NCI-H1092 treated with DMSO at 0.1 percent for 48 hours (cell line): ENCODE measurements at regions not wholly inside any gene's neighbourhood (a gene's known extent, or its start where the extent isn't known, plus 50 kb on each side); places are given as distances from the start of the nearest gene placed in this dataset.
"Not testable (repeated sequence)": the region's sequence is repeated elsewhere in the genome, so short reads cannot be mapped to it uniquely, and the experiment has no call there.

ENCODE experiments used
- DNase-seq: peaks from one replicate; lab custom pipeline; 2025; lab: John Stamatoyannopoulos, UW

DNA sequence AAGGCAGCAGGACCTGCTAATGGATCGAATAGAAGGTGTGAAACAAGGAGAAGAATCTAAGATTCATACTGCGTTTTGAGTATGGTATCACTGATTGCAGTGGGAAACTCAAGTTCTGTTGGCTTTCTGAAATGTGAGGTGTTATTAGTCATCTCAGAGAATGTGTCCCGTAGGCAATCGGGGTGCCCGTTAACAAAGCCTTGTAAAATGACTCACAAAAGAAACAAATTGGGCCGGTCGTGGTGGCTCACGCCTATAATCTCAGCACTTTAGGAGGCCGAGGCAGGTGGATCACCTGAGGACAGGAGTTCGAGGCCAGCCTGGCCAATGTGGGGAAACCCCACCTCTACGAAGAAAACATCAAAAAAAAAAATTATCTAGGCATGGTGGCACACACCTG, 118.2 kb upstream of the C7orf33 start:
- no peak for DNase-seq

DNA sequence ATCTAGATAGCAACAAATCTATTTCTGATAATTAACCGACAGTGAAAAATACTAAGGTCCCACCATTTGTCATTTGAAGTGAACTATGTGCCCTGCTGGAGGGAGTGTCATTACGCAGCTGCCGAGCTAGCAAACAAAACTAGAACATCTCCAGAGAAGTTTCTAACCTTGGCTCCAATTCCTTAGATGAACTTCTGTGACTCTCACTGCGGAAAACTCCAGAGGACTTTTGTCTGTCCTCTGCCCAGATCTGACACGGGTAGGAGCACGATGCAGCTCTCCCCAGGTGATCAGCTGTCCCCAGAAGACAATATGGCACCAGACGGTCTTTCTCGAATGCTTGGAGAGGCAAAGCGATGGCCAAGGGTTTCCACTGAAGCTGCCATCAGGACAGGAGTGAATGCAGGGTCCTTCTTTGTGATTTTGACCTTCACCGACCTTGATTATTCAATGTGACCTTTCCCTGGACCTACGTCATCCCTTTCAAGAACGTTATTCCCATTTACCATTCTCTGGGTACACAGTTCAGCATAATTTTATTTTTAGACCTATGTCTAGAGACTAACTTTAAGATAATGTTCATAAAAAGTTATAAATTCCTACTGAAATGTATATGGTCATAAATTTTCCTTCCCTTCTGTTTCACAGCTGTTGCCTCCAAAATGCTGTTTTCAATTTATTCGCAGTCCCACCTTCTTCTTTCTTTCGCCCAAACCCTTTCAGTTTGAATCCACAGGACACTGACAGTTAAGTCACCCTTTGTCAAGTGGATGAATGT, 116.7 kb upstream of the C7orf33 start:
- no peak for DNase-seq

DNA sequence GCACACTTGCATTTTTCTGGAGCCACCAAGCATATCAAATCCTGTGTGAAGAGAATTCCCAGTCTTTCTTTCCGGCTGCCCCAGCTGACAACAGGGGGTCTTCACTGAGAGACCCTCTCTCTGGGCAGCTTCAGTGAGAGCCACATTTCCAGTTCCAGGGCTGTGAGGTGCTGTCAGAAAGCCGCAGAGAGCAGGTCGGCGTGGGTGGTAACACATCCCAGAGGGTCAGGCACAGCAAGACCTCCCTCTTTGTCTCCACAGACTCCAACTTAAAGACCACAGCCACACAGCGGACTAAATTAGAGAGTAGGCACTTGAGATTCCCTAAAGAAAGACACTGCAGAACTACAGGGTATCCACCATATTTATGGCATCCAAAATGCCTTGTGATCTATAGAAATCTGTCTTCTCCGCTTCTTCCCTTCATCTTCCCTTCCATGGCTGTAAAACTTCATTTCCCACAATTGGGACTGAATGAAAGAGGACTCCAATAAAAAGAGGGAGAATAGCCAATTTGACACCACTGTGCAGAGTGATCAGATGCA, 116.0 kb upstream of the C7orf33 start:
- DNase-seq: no peak

DNA sequence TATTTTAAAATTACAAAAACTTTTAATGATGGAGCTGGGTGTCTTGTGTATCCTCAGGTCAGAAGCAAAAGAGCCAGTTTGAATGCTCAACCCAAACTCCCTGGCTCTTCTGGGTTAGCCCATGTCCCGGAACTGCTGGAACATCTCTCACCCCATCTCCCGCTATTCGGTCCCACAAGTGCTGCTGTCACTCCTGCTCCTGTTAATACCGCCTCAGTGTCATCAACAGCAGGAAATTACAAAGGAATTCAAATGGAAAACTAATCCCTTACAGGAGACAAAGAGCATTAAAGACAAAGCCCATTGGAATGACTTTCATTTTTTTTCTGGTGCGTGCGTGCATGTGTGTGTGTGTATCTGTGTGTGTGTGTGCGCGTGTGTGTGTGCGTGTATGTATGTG, 112.0 kb upstream of the C7orf33 start:
- no peak for DNase-seq

DNA sequence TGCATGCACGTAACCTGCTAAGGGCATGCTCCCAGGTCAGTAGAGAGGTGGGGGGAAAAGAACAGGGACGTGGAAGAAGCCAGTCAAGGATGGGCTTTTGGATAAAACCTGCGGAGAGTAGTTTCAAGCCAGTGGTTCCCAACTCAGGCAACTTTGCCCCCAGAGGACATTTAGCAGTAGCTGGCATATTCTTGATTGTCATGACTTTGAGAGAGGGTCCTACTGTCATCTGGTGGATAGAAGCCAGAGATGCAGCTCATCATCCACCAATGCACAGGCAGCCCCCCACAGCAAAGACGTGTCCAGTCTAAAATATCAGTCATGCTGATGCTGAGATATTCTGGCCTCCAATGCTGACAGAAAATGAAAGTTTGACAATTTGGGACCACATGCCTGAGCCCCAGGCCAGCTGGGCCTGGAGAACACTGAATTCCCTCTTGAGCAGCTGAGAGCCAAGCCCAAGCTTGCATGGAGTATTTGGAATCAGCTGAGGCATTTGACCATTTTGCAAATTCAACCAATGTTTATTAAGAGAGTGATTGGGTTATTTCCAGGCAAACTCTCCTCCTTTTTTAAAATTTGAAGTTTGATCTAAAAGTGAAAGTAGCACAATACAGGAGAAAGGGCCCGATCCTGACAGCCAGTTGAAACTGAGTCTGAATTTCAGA, 110.0 kb upstream of the C7orf33 start:
- DNase-seq: no peak

DNA sequence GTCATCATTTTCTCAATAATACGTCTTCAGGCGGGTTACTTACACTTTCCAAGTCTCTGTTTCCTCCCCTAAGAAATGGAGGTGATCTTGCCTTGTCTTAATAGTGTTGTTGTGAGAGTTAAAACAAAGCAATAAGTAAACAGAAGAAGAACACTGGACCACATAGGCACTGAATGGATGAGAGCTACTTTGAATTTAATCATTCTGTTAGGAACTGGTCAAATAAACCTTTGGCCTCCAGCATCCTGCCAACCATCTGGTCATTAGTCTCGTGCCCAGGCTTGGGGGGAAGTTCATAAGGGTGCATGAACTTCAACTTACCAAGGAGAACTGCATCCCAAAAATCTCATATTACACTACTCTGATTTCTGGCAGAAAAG, 109.4 kb upstream of the C7orf33 start:
- no peak for DNase-seq

DNA sequence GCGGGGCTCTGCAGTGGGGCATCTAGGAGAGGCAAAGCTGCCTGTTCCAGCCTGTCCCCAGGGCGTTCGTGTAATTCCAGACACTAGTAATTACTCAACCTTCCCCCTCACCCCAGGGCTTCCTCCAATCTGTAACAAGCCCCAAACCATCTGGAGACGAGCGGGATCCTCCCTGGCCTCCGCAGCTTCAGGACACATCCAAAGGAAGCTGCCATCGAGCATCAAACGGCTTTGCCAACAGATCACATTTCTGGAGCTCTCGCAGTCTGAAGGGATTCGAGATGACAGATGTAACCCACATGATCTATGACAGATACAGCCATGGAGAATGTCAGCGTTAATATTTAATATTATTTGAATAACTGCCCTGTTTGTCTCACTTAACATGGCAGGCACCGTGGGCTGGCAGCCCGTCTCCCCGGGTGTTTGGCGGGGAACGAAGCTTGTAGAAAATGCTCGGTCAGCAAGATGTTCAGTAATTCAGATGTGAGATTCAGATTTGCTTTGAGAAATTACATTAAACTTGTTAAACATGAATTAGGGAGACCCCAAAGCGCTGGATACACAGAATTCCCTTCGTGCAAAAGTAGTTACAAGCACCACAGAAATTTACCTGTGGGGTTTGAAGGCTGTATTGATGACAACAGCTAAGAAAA, 108.5 kb upstream of the C7orf33 start:
- DNase-seq: no peak

DNA sequence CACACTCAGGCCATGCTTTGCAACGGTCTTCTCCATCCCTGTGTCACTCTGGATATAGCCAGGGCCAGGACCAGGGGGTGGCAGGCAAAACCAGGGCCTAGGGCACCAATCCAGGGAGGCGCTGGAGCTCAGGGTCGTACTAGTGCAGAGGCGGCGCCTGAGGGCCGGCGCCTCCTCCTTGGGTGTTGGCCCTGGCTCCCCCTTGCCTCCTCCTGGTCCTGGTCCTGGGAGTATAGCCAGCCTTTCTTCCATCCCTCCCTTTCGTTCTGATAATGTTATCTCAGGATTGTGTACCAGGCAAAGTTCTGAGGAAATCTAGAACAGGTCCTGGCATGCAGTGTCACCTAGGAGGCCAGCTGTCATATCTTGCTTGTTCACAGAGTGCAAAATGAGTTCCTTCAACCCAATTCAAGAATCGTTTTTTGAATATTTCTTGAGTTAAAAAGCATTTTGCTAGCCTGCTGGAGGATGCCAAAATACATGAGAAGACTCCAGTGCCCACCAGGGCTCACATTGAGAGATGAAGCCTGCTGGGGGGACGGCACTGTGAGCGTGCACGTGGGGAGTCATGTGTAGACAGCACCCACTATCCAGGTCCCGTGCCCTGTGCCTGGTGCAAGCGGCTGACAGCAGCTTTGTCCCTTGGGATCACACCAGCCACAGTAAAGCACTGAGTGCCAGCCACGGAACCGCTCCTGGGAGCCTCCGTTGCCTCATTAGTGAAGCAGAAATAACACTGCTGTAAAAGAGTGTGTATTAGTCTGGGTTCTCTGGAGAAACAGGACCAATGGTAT, 106.9 kb upstream of the C7orf33 start:
- no peak for DNase-seq

DNA sequence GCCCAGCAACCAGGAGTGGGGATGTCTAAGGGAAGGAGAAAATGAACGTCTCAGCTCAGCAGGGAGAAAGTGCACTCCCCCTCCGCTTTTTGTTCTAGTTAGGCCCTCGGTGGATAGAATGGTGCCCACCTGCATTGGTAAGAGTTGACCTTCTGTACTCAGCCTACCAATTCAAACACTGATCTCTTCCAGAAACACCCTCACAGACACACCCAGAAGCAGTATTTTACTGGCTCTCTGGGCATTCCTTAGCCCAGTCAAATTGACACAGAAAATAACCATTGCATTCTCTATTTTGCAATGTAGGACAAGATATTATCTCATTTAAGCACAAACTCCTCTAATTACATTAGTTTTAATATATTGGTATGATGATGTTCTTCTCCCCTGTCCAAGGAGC, 106.1 kb upstream of the C7orf33 start:
- no peak for DNase-seq

DNA sequence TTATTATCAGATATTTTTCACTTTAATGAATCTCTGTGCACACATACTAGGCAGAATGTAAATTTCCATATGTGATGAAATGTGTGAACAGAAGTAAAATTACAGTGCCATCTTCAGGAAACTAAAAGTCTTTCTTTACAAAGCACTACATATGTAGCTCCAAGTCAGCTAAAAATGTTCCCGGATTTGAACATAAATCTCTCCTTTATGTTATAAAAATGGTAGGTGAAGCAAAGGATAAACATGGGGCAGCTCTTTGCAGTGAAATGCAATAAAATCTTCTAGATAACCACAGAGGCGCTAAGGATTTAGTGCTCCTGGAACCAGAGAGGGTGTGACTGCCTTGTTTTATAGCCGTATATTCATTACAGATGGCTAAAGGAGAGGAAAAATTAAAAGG, 104.9 kb upstream of the C7orf33 start:
- DNase-seq: no peak

DNA sequence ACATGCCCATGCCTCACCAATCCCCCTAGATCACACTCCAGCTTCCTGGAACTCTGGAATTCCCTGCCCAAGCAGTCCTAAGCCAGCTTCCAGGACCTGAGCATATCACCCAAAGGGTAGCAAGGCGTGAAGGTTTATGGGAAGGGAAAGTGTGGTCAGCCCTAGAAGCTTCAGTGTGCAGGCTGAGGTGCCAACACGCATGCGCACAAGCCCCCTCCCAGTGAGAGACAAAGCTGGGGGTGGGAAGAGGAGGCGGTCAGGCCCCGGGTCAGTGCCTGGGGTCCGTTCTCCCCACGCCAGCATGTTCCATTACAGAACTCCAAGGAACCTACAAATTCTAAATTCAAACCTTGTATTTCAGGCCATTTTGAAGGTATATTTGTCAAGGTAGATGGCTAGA, 103.6 kb upstream of the C7orf33 start:
- DNase-seq: no peak

DNA sequence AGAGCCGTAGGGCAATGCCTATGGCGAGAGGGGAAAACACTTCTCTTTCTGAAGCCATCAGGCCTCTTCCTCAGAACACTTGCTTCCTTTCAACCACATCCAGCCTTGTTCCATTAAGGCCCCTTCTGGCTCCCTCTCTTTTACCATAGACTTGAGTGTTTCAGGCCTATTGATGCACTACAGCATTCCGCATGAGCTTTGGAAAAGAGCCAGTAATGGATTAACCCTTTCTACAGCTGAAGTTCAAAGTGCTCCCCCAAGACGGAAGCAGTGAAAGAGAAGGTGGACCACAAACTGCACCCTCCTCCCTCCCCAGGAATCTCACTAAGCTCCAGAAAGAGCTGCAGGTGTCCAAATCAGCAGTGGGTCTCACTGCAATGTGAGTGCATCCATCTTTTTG, 102.7 kb upstream of the C7orf33 start:
- no peak for DNase-seq

DNA sequence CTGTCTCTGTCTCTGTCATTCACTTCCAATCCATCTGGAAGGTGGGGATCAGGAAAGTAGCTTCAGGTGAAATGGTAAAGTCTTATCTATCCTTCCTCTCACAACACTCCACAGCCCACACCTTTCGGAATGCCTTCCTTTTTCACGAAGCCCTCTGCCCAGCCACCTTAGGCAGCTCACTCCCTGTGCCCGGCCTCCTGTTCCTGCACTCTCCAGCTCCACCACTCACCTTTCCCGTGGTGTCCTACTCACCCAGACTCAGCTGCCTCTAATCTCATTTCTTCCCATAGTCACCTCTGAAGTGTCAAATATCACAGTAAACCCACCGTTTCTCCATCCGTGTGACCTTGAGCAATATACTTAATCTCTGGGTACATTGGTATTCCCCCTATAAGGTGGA, 100.9 kb upstream of the C7orf33 start:
- no peak for DNase-seq

DNA sequence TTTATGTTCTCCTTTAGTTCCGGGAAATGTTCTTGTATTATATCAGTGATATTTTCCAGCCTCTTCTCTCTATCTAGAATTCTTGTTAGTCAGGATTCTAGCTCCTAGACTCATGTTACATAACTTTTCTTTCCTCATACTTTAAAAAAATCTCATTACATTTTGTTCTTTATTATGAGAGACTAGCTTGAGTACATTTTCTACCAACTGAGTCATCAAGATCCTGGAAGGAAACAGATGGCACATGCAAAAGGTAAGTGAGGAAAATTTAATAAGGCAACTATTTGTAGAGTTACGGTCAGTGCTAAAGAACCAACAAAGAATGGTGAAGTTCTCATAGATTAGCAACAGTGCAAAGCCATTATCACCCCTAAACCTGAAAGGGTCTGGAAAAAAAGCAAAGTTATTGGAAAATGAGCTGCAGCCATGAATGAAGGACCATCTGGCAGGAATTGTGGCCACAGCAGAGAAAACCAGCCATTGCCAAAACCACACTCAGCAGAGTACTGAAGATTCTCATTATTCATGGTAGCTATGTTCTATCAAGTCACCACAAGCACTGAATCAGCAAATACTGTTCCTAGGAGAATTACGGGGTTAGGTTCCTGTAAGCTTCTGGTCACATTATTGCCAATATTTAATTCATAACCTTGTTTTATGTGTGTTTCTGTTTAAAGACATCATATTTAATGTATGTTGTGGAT, 98.3 kb upstream of the C7orf33 start:
- DNase-seq: no peak

DNA sequence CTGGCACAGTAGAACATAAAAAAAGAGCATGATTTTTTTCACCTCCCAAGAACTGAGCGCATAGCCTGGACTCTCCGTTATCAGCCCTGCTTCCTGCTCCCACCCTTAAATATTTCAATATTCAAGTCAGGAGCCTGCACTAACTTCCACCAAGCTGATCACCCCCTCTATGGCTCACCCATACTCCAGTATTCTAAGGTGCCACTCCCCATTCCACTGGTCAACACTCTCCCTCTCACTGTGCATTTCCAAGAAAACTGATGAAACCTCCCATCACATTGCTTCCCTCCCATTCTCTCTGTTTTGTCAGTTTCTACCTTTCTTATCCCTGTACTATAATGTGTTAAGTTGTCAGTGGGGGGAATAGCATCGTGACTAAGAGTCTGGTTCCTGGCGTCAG, 95.0 kb upstream of the C7orf33 start:
- no peak for DNase-seq

DNA sequence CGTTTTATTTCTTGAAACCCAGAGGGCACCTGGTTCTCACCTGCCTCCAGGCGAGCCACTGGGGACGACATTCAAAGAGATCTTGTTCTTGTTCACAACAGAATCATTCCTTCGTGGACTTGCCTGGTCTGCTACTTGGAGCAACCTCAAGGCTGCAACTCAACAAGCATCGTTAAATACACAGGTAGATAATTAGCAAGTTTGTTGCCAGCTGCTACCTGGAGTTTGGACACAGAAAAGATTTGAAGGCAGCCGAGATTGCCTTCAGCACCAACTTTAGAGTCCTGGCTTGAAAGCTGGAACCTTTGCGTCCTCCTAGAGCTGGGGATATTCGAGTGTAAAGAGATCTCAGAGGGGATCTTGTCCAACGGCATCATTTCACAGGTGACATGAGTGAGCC, 89.6 kb upstream of the C7orf33 start:
- no peak for DNase-seq

DNA sequence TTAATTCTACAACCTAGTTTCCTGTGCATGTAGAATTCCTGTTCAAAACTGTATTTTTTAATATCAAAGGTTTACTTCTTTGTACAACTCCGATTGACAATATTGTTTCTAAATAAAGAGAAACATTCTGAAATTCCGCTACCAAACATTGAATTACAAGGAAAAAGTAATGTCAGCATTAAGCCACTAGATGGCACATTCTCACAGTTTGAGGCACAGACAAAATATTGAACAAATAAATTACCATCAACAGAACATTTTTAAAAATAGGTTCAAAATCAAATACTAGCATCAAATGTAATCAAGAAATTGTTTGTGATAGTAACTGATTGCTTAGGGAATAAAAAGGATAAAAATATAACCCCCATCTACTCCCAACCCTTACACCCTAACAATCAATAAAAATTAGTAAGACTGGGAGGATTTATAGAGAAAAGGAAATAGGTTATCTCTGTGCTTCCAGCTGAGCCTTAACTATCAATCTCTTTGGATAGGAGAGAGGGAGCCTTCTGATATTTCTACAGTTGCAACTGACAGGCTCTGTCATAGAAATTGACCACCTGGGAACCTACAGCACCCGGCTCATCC, 86.6 kb upstream of the C7orf33 start:
- DNase-seq: peak; percentile 28

DNA sequence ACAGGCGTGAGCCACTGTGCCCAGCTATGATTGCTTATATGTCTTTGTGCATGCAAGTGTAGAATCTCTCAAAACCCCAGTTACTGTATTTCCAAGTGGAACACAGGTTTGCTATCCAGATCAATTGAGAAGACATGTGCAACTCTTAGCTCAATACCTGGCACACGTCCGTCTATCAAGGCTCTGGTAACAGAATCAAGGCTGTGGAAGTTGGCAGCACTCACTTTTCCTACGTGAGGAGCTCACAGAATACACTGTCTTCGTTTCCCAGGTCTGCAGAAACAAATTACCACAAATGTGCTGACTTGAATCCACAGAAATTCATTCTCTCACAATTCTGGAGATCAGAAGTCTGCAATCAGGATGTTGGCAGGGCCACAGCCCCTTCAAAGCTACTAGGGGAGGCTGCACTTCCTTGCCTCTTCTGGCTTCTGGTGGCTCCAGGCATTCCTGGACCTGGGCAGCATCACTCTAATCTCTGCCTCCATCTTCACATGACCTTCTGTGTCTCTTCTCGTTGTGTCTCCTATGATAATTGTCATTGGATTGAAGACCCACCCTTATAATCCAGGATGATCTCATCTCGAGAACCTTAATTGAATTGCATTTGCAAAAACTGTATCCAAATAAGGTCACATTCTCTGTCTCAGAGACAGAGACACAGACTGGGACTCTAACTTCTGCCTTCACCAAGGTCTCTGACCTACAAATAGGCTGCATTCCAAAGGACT, 84.8 kb upstream of the C7orf33 start:
- DNase-seq: no peak

DNA sequence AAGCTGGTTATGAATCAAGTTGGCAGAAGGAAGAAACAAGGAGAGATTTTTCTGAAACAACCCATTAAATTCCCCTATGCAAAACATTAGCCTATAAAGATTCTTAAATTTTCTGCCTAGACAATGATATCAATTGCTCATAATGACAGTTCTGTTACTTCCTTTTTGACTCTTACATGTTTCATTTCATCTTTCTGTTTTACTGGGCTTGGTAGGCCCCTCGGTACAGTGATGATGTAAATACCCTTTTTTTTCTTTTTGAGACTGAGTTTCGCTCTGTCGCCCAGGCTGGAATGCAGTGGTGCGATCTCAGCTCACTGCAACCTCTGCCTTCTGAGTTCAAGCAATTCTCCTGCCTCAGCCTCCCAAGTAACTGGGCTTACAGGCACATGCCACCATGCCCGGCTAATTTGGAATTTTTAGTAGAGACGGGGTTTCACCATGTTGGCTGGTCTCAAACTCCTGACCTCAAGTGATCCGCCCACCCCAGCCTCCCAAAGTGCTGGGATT, 83.4 kb upstream of the C7orf33 start:
- DNase-seq: not testable (repeated sequence)

DNA sequence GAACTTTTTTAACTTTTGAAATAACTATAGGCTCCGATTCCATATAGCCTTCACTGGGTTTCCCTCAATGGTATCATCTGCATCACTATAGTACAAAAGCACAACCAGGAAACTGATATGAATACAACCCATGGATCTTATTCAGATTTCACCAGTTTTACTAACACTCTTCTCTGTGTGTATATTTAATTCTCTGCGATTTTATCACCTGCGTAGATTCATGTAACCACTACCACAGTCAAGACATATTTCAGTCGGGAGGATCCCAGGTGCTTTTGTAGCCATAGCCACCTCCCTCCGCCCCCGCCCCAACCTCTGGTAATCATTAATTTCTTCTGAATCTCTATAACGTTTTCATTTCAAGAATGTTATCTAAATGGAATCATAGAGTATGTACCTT, 82.8 kb upstream of the C7orf33 start:
- DNase-seq: no peak
